Loucy (cell line): ENCODE measurements at regions not wholly inside any gene's neighbourhood (a gene's known extent, or its start where the extent isn't known, plus 50 kb on each side); places are given as distances from the start of the nearest gene placed in this dataset.

Source experiments
- H2AFZ ChIP-seq: fragments of 200-600 bp; sonication (generic); 2 replicates; pipeline ENCODE4 v1.6.0; 2016; ENCODE audit warnings: antibody characterized with exemption, mild to moderate bottlenecking, low read length, moderate library complexity
- H3F3A ChIP-seq: fragments of 200-600 bp; 2 replicates; pipeline ENCODE4 v1.6.0; 2016; ENCODE audit warnings: antibody characterized with exemption, low read depth, mild to moderate bottlenecking
- H3K27me3 ChIP-seq: fragments of 200-600 bp; sonication (generic); 2 replicates; pipeline ENCODE4 v1.6.1; 2014; ENCODE audit warnings: low read length, mild to moderate bottlenecking; ENCODE audit not compliant: insufficient read depth, poor library complexity, severe bottlenecking
- H3K36me3 ChIP-seq: fragments of 200-600 bp; sonication (generic); 2 replicates; pipeline ENCODE4 v1.6.1; 2016; ENCODE audit warnings: low read length; ENCODE audit not compliant: insufficient read depth
- H3K4me1 ChIP-seq: fragments of 200-600 bp; sonication (generic); 2 replicates; pipeline ENCODE4 v1.5.1; 2014; ENCODE audit warnings: low read length, mild to moderate bottlenecking; ENCODE audit not compliant: insufficient read depth, poor library complexity, severe bottlenecking
- H3K4me2 ChIP-seq: fragments of 200-600 bp; sonication (generic); 2 replicates; pipeline ENCODE4 v1.6.0; 2014; ENCODE audit warnings: antibody characterized with exemption, low read length, low read depth, mild to moderate bottlenecking; ENCODE audit not compliant: poor library complexity, severe bottlenecking
- H3K4me3 ChIP-seq: fragments of 200-600 bp; sonication (generic); 2 replicates; pipeline ENCODE4 v1.5.1; 2014; ENCODE audit warnings: low read length, mild to moderate bottlenecking, mixed read lengths; ENCODE audit not compliant: poor library complexity, severe bottlenecking
- H3K79me2 ChIP-seq: fragments of 200-600 bp; sonication (generic); 2 replicates; pipeline ENCODE4 v1.6.1; 2014; ENCODE audit warnings: low read length; ENCODE audit not compliant: insufficient read depth
- H3K9ac ChIP-seq: fragments of 200-600 bp; sonication (generic); 2 replicates; pipeline ENCODE4 v1.6.0; 2014; ENCODE audit warnings: mild to moderate bottlenecking, low read depth, low read length, moderate library complexity; ENCODE audit not compliant: poor library complexity, severe bottlenecking
- H3K9me2 ChIP-seq: fragments of 200-600 bp; sonication (generic); replicated peaks from 2 replicates; pipeline ENCODE4 v1.6.1; 2016; ENCODE audit warnings: low read depth, low read length, mixed read lengths
- H3K9me3 ChIP-seq: fragments of 200-600 bp; sonication (generic); 2 replicates; pipeline ENCODE4 v1.6.1; 2014; ENCODE audit warnings: mild to moderate bottlenecking, antibody characterized with exemption, low read length, low read depth; ENCODE audit not compliant: insufficient read depth
- H4K20me1 ChIP-seq: fragments of 200-600 bp; sonication (generic); 2 replicates; pipeline ENCODE4 v1.6.0; 2014; ENCODE audit warnings: antibody characterized with exemption, low read length, mild to moderate bottlenecking; ENCODE audit not compliant: insufficient read depth, poor library complexity, severe bottlenecking
- CTCF ChIP-seq: fragments of 200-600 bp; sonication (generic); conservative IDR thresholded peaks from 2 replicates; pipeline ENCODE4 v1.5.1; 2014; ENCODE audit warnings: mild to moderate bottlenecking, antibody characterized with exemption, low read length
- EZH2phosphoT487 ChIP-seq: fragments of 200-600 bp; IDR thresholded peaks from 2 replicates; pipeline ENCODE4 v1.6.1; 2018; ENCODE audit warnings: antibody characterized with exemption, mild to moderate bottlenecking, moderate library complexity, borderline replicate concordance

GRCh38 chr14:99081156-99081765, 190.7 kb downstream of the BCL11B start:
- Histone ChIP-seq H3K27me3 (no peaks in the 10 kb centered on the region), H3F3A (no peaks in the 10 kb centered on the region), H3K9me2 (no peaks in the 10 kb centered on the region), H3K79me2 (no peaks in the 10 kb centered on the region), H3K9me3 (no peaks in the 10 kb centered on the region), H4K20me1 (no peaks in the 10 kb centered on the region), H2AFZ (no peak overlapping the region), H3K36me3 (no peaks in the 10 kb centered on the region), H3K4me3 (no peak overlapping the region), H3K4me1 (no peaks in the 10 kb centered on the region), H3K9ac (no peak overlapping the region), H3K4me2 (no peak overlapping the region)
- TF ChIP-seq EZH2phosphoT487 = no peak
- no peak for TF ChIP-seq CTCF

- no peak overlapping the region for H3K9ac ChIP-seq
- H3K4me2 ChIP-seq = no peak overlapping the region
- no peak overlapping the region for H3K4me3 ChIP-seq
- H2AFZ ChIP-seq = no peak overlapping the region
- H3K9me2 ChIP-seq = no peaks in the 10 kb centered on the region
- no peaks in the 10 kb centered on the region for H3K27me3 ChIP-seq
- no peaks in the 10 kb centered on the region for H4K20me1 ChIP-seq
- H3K9me3 ChIP-seq = no peaks in the 10 kb centered on the region
- no peak for TF ChIP-seq EZH2phosphoT487
- TF ChIP-seq CTCF = no peak
- H3K36me3 ChIP-seq = no peaks in the 10 kb centered on the region
- H3K4me1 ChIP-seq = no peaks in the 10 kb centered on the region
- no peaks in the 10 kb centered on the region for H3K79me2 ChIP-seq
- H3F3A ChIP-seq = no peaks in the 10 kb centered on the region
These were observed 190.1 kb downstream of the BCL11B start for GRCh38 chr14:99081880-99082279.

GRCh38 chr14:99093532-99094517, 178.2 kb downstream of the BCL11B start:
- TF ChIP-seq EZH2phosphoT487 (no peak), CTCF (no peak)
- no peak overlapping the region for H2AFZ ChIP-seq

More at GRCh38 chr14:99093532-99094517, 178.2 kb downstream of the BCL11B start:
- Histone ChIP-seq H3F3A (no peaks in the 10 kb centered on the region), H3K36me3 (no peaks in the 10 kb centered on the region), H3K27me3 (no peaks in the 10 kb centered on the region), H3K79me2 (no peaks in the 10 kb centered on the region), H3K4me3 (no peak overlapping the region), H3K4me1 (no peaks in the 10 kb centered on the region), H3K9ac (no peak overlapping the region), H3K9me2 (no peaks in the 10 kb centered on the region), H4K20me1 (no peaks in the 10 kb centered on the region), H3K4me2 (no peak overlapping the region), H3K9me3 (no peaks in the 10 kb centered on the region)
